ENCODE measurements at regions not wholly inside any gene's neighbourhood (a gene's known extent, or its start where the extent isn't known, plus 50 kb on each side); places are given as distances from the start of the nearest gene placed in this dataset.

DNA sequence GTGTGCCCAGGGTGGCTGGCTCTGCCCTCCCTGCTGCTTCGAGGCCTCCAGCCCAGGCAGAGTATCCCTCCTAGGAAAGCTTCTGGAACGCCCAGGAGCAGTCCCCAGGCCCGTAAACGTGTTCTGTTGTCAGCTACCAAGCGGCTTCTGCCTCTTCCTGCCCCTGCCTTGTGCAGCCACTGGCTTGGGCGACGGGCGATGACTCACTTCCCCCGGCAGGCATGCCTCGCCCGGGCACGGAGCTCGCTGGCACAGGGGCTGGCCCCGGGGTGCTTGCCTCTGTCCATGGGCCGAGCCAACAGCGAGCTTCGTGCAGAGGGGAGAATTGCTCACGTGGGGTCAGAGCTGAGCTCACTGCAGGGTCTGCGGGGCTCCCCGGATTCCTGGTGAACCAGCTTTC is 86.7 kb upstream of the THBS2 start:
- TF ChIP-seq, protein P1, sequence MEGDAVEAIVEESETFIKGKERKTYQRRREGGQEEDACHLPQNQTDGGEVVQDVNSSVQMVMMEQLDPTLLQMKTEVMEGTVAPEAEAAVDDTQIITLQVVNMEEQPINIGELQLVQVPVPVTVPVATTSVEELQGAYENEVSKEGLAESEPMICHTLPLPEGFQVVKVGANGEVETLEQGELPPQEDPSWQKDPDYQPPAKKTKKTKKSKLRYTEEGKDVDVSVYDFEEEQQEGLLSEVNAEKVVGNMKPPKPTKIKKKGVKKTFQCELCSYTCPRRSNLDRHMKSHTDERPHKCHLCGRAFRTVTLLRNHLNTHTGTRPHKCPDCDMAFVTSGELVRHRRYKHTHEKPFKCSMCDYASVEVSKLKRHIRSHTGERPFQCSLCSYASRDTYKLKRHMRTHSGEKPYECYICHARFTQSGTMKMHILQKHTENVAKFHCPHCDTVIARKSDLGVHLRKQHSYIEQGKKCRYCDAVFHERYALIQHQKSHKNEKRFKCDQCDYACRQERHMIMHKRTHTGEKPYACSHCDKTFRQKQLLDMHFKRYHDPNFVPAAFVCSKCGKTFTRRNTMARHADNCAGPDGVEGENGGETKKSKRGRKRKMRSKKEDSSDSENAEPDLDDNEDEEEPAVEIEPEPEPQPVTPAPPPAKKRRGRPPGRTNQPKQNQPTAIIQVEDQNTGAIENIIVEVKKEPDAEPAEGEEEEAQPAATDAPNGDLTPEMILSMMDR (IDR thresholded peaks at IDR 0.05 in 2 of 3, conservative IDR thresholded peaks at IDR 0.05 in 1 of 3; ENCODE audit: borderline replicate concordance in 1 of 3, insufficient read depth in 1 of 3, low read depth in 2 of 3, low read length in 2 of 3): no peak
- TF ChIP-seq, protein P2, sequence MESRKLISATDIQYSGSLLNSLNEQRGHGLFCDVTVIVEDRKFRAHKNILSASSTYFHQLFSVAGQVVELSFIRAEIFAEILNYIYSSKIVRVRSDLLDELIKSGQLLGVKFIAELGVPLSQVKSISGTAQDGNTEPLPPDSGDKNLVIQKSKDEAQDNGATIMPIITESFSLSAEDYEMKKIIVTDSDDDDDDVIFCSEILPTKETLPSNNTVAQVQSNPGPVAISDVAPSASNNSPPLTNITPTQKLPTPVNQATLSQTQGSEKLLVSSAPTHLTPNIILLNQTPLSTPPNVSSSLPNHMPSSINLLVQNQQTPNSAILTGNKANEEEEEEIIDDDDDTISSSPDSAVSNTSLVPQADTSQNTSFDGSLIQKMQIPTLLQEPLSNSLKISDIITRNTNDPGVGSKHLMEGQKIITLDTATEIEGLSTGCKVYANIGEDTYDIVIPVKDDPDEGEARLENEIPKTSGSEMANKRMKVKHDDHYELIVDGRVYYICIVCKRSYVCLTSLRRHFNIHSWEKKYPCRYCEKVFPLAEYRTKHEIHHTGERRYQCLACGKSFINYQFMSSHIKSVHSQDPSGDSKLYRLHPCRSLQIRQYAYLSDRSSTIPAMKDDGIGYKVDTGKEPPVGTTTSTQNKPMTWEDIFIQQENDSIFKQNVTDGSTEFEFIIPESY (IDR thresholded peaks at IDR 0.05; ENCODE audit: extremely low read depth, insufficient replicate concordance, low read length): no peak
- peak; percentile 77 for TF ChIP-seq POLR2AphosphoS5 (IDR thresholded peaks at IDR 0.05; ENCODE audit: low read depth, low read length)
- TF ChIP-seq CEBPB (IDR thresholded peaks at IDR 0.05; ENCODE audit: low read depth): no peak
